NT2/D1 (cell line): ENCODE measurements at regions not wholly inside any gene's neighbourhood (a gene's known extent, or its start where the extent isn't known, plus 50 kb on each side); places are given as distances from the start of the nearest gene placed in this dataset.

ENCODE experiments used
- DNase-seq: peaks from one replicate; pipeline ENCODE4 v3.0.0-alpha.2; 2011; ENCODE audit warnings: low read depth, low spot score
- H3K27me3 ChIP-seq: 2 replicates; pipeline ENCODE4 v1.6.0; 2011; ENCODE audit warnings: mild to moderate bottlenecking; ENCODE audit not compliant: insufficient read length, insufficient read depth
- H3K36me3 ChIP-seq: 2 replicates; pipeline ENCODE4 v1.6.1; 2011; ENCODE audit warnings: mild to moderate bottlenecking, low read length, mixed read lengths; ENCODE audit not compliant: insufficient read depth, insufficient read length
- H3K4me1 ChIP-seq: 2 replicates; pipeline ENCODE4 v1.5.1; 2011; ENCODE audit not compliant: insufficient read depth, insufficient read length
- H3K4me3 ChIP-seq: 2 replicates; pipeline ENCODE4 v1.5.1; 2011; ENCODE audit warnings: low read depth; ENCODE audit not compliant: insufficient read length
- H3K9ac ChIP-seq: 2 replicates; pipeline ENCODE4 v1.6.0; 2011; ENCODE audit warnings: low read depth; ENCODE audit not compliant: insufficient read length
- H3K9me3 ChIP-seq: 2 replicates; pipeline ENCODE4 v1.5.1; 2011; ENCODE audit warnings: mild to moderate bottlenecking, low read length; ENCODE audit not compliant: insufficient read depth
- SUZ12 ChIP-seq: IDR thresholded peaks from 2 replicates; pipeline ENCODE4 v1.6.1; 2011; ENCODE audit not compliant: insufficient read length, insufficient read depth; ENCODE audit errors: extremely low read depth
- YY1 ChIP-seq: IDR thresholded peaks from 2 replicates; pipeline ENCODE4 v1.6.1; 2011; ENCODE audit not compliant: insufficient read length, insufficient read depth
- ZNF274 ChIP-seq: IDR thresholded peaks from 2 replicates; pipeline ENCODE4 v1.6.1; 2011; ENCODE audit warnings: mild to moderate bottlenecking, low read depth, low read length

DNA sequence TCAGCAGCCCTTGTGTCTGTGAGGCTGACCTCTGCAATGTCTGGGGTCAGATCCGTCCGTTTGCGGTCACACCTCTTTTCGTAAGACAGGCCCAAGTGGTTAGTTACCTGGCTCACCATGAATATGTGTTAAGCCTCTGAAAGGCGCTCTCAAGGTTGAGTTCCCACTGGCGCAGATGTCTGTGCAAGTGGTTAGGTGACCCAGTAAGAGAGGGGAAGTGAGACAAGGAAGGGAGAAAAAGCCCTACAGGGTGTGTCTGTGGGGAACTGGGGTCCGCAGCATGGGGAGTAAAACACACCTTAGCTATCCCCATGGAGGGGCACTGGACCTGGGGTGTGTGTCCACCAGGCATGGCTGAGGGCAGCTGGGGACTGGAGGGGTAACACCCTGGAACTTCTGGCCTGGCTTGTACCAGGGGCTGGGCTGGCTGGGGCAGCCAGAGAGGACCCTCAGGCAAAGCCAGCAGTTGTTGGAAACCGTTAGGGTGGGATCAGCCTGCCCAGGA, 391.6 kb upstream of the PROK2 start:
- Histone ChIP-seq H3K27me3 (no peaks in the 10 kb centered on the region), H3K9ac (no peak overlapping the region), H3K4me3 (no peak overlapping the region), H3K36me3 (no peaks in the 10 kb centered on the region), H3K4me1 (peaks cover 11% of the 10 kb centered on the region), H3K9me3 (no peaks in the 10 kb centered on the region)
- no peak for DNase-seq
- TF ChIP-seq YY1 (no peak), ZNF274 (no peak), SUZ12 (no peak)

- no peaks in the 10 kb centered on the region for H3K36me3 ChIP-seq
- H3K9ac ChIP-seq = no peak overlapping the region
- H3K4me1 ChIP-seq = peaks cover 11% of the 10 kb centered on the region
- H3K9me3 ChIP-seq = no peaks in the 10 kb centered on the region
- no peak for TF ChIP-seq ZNF274
- no peak for TF ChIP-seq SUZ12
- TF ChIP-seq YY1 = no peak
- H3K27me3 ChIP-seq = no peaks in the 10 kb centered on the region
- no peak for DNase-seq
- no peak overlapping the region for H3K4me3 ChIP-seq
Measured at GRCh38 chr3:72175296-72175858, 390.4 kb upstream of the PROK2 start.

DNA sequence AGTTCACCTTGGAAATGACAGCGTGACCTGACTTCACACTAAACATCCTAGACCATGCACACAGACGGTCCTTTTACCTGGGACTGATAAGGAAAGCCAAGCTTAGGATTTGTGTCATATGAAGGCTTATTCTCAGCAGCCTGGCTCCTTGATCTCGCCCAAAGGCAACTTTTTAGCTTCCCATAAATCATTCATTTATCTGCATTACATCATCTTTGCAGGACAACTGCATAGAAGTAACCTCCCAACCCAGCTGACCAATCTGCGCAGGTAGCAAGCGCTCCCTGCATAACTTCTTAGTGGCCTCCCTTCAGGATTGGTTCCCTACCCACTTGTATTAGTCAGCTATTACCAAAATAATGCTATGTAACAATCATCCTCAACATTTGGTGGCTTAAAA, 389.9 kb upstream of the PROK2 start:
- TF ChIP-seq SUZ12 = no peak
- no peak for TF ChIP-seq YY1
- TF ChIP-seq ZNF274 = no peak
- peaks cover 11% of the 10 kb centered on the region for H3K4me1 ChIP-seq
- H3K36me3 ChIP-seq = no peaks in the 10 kb centered on the region
- H3K9me3 ChIP-seq = no peaks in the 10 kb centered on the region
- no peaks in the 10 kb centered on the region for H3K27me3 ChIP-seq
- H3K4me3 ChIP-seq = no peak overlapping the region
- H3K9ac ChIP-seq = no peak overlapping the region
- no peak for DNase-seq

- no peaks in the 10 kb centered on the region for H3K36me3 ChIP-seq
- no peak for DNase-seq
- peaks cover 11% of the 10 kb centered on the region for H3K4me1 ChIP-seq
- H3K9me3 ChIP-seq = no peaks in the 10 kb centered on the region
- H3K27me3 ChIP-seq = no peaks in the 10 kb centered on the region
- H3K4me3 ChIP-seq = no peak overlapping the region
- TF ChIP-seq YY1 (no peak), ZNF274 (no peak), SUZ12 (no peak)
- H3K9ac ChIP-seq = no peak overlapping the region
Measured at GRCh38 chr3:72174040-72174439, 389.1 kb upstream of the PROK2 start.

DNA sequence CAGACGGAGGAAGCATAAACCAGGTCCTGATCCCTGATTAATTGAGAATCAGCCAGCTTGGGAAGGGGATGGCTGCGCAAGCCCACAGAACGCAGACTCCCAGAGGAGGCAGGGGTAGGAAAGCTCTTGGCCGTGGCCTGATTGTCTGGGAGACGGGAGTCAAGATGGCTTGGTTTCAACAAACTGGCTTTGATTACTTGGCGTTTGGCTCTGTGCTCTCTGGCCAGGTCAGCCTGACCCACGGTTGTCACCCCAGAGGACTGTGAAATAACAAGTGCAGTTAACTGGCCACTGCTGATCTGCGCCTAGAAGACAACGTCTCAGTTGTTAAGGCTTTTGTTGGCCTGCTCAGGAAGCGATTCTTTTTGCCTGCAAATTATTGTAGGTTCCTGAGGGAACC, 387.0 kb upstream of the PROK2 start:
- no peak for DNase-seq
- Histone ChIP-seq H3K9ac (no peak overlapping the region), H3K4me3 (no peak overlapping the region), H3K9me3 (no peaks in the 10 kb centered on the region), H3K4me1 (peaks cover 5% of the 10 kb centered on the region), H3K36me3 (no peaks in the 10 kb centered on the region), H3K27me3 (no peaks in the 10 kb centered on the region)
- TF ChIP-seq SUZ12 (no peak), ZNF274 (no peak), YY1 (no peak)

- Histone ChIP-seq H3K9ac (no peak overlapping the region), H3K27me3 (no peaks in the 10 kb centered on the region), H3K36me3 (no peaks in the 10 kb centered on the region), H3K9me3 (no peaks in the 10 kb centered on the region), H3K4me3 (no peak overlapping the region), H3K4me1 (peaks cover under 1% of the 10 kb centered on the region)
- no peak for DNase-seq
- TF ChIP-seq SUZ12 (no peak), YY1 (no peak), ZNF274 (no peak)
Measured at GRCh38 chr3:72171463-72171881, 386.5 kb upstream of the PROK2 start.

GRCh38 chr3:72169561-72170472, 384.9 kb upstream of the PROK2 start:
- no peaks in the 10 kb centered on the region for H3K9me3 ChIP-seq
- H3K9ac ChIP-seq = no peak overlapping the region
- H3K36me3 ChIP-seq = no peaks in the 10 kb centered on the region
- TF ChIP-seq ZNF274 (no peak), SUZ12 (no peak), YY1 (no peak)
- no peaks in the 10 kb centered on the region for H3K27me3 ChIP-seq
- no peak for DNase-seq
- H3K4me3 ChIP-seq = no peak overlapping the region
- H3K4me1 ChIP-seq = peaks cover 4% of the 10 kb centered on the region

- no peaks in the 10 kb centered on the region for H3K9me3 ChIP-seq
- TF ChIP-seq YY1 (no peak), SUZ12 (no peak), ZNF274 (no peak)
- H3K9ac ChIP-seq = no peak overlapping the region
- H3K4me3 ChIP-seq = no peak overlapping the region
- DNase-seq = no peak
- no peaks in the 10 kb centered on the region for H3K36me3 ChIP-seq
- H3K4me1 ChIP-seq = peaks cover 4% of the 10 kb centered on the region
- H3K27me3 ChIP-seq = no peaks in the 10 kb centered on the region
Measured at GRCh38 chr3:72169120-72169519, 384.2 kb upstream of the PROK2 start.
